HUES64 (cell line): ENCODE measurements at regions not wholly inside any gene's neighbourhood (a gene's known extent, or its start where the extent isn't known, plus 50 kb on each side); places are given as distances from the start of the nearest gene placed in this dataset.

Source experiments
- H3K27ac ChIP-seq: 2 replicates; pipeline ENCODE4 v1.7.0; 2013; ENCODE audit warnings: low read depth, low read length, inconsistent platforms
- H3K27me3 ChIP-seq: 2 replicates; pipeline ENCODE4 v1.6.1; 2013; ENCODE audit warnings: mild to moderate bottlenecking, low read length; ENCODE audit not compliant: insufficient read depth
- H3K36me3 ChIP-seq: 2 replicates; pipeline ENCODE4 v1.6.1; 2013; ENCODE audit warnings: mild to moderate bottlenecking, low read length; ENCODE audit not compliant: insufficient read depth
- H3K4me1 ChIP-seq: 2 replicates; pipeline ENCODE4 v1.6.1; 2013; ENCODE audit warnings: mild to moderate bottlenecking, low read length, moderate library complexity; ENCODE audit not compliant: insufficient read depth
- H3K4me3 ChIP-seq: 2 replicates; pipeline ENCODE4 v1.5.1; 2013; ENCODE audit warnings: mild to moderate bottlenecking, low read length, moderate library complexity
- H3K9ac ChIP-seq: 2 replicates; pipeline ENCODE4 v1.6.1; 2013; ENCODE audit warnings: mild to moderate bottlenecking, low read depth, low read length
- H3K9me3 ChIP-seq: 2 replicates; pipeline ENCODE4 v1.6.1; 2013; ENCODE audit warnings: low read depth, low read length; ENCODE audit not compliant: insufficient read depth
- WGBS: fragments of 150-250, 120-280 bp; methylation state at CpG from one replicate; pipeline ENCODE4 v1.1.7; 2013; ENCODE audit warnings: missing lambda C conversion rate; 5-methylcytosine and 5-hydroxymethylcytosine counted together

DNA sequence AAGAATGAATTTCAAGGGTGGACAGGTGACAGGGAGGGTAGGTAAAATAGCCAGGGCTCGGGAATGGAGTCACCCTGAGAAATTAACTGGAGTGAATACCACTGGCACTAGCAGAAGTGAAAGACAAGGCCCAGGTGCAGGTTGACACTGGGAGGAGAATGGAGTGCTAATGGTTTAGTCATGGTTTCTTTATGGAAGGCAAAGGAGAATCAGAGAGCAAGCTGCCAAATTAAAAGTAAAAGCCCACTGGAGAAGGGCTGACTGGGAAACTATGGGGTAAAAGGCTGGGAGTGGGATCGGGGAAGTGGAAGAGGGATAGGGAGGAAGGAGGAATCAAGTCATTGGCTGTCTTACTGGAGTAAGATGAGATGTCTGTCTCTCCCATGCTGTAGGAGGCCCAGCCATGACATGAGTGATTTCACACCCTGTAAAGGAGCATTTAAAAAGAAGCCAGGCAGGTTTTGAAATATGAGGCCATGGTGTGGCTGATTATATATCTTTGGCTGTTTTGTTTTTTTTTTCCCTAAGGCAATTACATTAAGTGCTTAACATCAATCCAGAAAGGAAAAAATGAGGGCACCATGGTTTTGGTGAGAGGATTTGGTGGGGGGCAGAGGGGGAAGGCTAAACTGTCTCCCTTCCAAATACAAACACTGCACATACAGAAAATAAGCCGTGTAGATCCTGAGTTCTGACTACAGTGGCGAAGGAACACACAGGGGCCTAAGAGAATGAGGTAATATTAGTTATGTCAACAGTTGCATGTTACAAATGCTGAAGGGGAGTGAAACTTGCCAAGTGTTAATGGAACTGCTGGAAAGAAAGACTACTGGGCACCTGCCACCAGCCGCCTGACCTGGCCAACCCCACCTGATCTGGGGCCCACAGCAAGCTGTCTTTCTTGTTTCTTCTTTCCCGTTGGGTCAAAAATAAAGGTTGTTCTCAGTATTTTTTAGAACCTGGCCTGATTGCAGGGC, 183.5 kb upstream of the TSC22D1 start:
- Histone ChIP-seq H3K27ac (no peak overlapping the region), H3K9me3 (no peaks in the 10 kb centered on the region), H3K36me3 (no peaks in the 10 kb centered on the region), H3K4me3 (no peak overlapping the region), H3K27me3 (no peaks in the 10 kb centered on the region), H3K4me1 (peaks cover 15% of the 10 kb centered on the region; the same call in 1 of the 2 replicates), H3K9ac (no peak overlapping the region)
- WGBS, result 85% methylated on average over 6 of the region's 6 CpGs

DNA sequence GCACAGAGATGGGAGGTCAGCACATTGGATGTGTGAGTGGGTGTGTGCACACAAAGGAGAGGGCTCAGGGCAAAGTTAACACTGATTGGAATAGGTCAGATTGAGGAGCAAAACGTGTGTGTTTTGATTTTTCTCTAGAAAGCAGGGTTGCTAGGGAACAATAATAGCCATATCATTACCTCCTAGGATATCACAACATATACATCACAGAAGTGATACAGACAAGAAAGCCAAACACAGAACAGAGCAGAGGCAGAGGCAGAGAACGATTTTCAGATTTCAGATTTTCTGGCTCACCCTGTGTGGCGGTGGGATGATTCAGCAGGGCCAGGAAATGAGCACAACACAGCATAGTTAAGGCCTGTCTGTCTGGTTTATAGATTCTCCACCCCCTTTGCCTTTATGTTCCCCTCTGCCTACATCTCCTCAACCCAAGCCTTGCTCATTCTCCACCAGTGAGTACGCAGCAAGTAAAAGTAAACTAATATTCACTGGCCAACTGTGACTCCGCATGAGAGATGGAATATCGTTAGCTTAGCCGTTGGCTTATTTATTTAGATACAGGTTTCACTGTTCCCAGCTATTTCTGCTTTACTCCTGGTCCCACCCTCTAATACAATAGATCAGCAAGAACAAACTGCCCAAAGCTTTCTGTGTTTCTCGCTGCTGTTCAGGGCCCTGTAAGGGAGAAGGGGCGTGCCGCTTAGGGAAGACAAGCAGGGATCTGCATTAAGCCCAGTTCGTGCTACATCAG, 182.7 kb upstream of the TSC22D1 start:
- Histone ChIP-seq H3K36me3 (no peaks in the 10 kb centered on the region), H3K4me3 (no peak overlapping the region), H3K27ac (no peak overlapping the region), H3K4me1 (peaks cover 9% of the 10 kb centered on the region; the same call in 1 of the 2 replicates), H3K27me3 (no peaks in the 10 kb centered on the region), H3K9ac (0 out of 2 replicates have a peak overlapping the region, but pooled peaks have one; percentile 9), H3K9me3 (no peaks in the 10 kb centered on the region)
- WGBS, result 81% methylated on average over 11 of the region's 11 CpGs

DNA sequence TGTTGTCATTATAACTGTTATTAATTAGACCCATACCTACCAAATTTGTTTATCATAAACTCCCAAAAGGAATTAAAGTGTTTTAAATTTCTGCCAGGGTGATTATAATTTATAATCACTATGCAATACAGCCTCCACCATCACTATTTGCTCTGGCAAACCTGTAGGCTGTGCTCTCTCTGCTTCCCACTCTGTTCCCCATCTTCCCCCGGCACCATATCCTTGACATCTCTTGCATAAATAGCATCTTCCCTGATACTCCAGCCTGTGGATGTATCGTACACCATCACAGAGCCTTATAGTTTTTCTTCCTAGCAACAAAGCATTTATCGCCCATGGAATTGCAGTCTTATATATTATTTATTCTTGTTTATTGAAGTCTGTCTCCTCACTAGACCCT, 181.5 kb upstream of the TSC22D1 start:
- Histone ChIP-seq H3K4me1 (peaks cover 6% of the 10 kb centered on the region; the same call in 1 of the 2 replicates), H3K9ac (no peak overlapping the region), H3K9me3 (no peaks in the 10 kb centered on the region), H3K27ac (no peak overlapping the region), H3K36me3 (no peaks in the 10 kb centered on the region), H3K27me3 (no peaks in the 10 kb centered on the region), H3K4me3 (no peak overlapping the region)
- 93% methylated on average over 2 of the region's 3 CpGs for WGBS

DNA sequence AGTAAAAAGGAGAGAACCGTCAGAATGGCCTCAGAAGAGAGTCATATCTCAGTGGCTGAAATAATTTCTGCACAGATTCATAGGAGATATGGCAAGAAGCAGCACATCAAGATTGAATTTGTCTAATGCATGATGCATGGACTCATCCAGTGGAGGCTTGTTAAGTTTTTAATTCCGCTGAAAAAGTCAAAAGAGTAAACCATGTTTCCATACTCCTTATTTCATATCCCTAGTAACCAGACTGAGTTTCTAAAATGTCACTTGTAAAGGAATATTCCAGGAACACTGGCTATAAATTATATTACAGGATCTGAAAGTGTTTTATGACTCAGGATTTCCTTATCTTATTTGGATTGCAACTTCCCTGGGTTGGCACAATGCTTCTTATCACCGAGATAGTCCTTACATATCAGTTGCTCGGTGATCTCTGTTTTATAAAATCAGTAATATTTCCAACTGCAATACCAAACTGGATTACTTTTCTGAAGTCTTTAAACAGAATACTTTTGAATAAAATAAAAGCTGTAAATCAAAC, 180.2 kb upstream of the TSC22D1 start:
- no peaks in the 10 kb centered on the region for H3K27me3 ChIP-seq
- no peaks in the 10 kb centered on the region for H3K9me3 ChIP-seq
- no peaks in the 10 kb centered on the region for H3K36me3 ChIP-seq
- no peak overlapping the region for H3K27ac ChIP-seq
- 86% methylated on average over 4 of the region's 4 CpGs for WGBS
- H3K4me3 ChIP-seq, result no peak overlapping the region
- no peak overlapping the region for H3K9ac ChIP-seq
- H3K4me1 ChIP-seq, result peaks cover 6% of the 10 kb centered on the region; the same call in 1 of the 2 replicates

- H3K27ac ChIP-seq, result no peak overlapping the region
- no peaks in the 10 kb centered on the region for H3K27me3 ChIP-seq
- no peaks in the 10 kb centered on the region for H3K9me3 ChIP-seq
- peaks cover 6% of the 10 kb centered on the region; the same call in 1 of the 2 replicates for H3K4me1 ChIP-seq
- WGBS, result 87% methylated on average over 6 of the region's 6 CpGs
- H3K4me3 ChIP-seq, result no peak overlapping the region
- H3K9ac ChIP-seq, result no peak overlapping the region
- H3K36me3 ChIP-seq, result no peaks in the 10 kb centered on the region
These were observed 179.7 kb upstream of the TSC22D1 start for GRCh38 chr13:44755872-44756271.

DNA sequence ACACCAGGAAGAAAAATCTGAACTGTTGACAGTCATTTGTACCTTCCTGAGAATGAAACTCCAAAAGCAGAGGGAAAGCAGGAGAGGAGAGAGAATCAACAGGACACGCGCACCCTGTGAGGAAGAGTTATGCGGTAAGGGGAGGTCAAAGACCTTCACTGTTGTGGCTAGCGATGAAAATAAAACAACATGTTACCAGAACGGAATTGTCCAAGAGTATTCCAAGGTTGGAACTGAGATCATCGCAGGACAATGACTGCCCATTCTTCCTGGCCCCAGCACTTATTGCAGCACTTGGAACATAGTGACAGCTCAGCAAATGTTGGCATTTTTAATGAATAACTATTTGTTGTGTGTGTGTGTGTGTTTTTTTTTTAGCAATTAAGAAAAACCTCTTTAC, 176.0 kb upstream of the TSC22D1 start:
- whole genome bisulfite sequencing, result 95% methylated on average over 6 of the region's 6 CpGs
- no peak overlapping the region for H3K4me3 ChIP-seq

DNA sequence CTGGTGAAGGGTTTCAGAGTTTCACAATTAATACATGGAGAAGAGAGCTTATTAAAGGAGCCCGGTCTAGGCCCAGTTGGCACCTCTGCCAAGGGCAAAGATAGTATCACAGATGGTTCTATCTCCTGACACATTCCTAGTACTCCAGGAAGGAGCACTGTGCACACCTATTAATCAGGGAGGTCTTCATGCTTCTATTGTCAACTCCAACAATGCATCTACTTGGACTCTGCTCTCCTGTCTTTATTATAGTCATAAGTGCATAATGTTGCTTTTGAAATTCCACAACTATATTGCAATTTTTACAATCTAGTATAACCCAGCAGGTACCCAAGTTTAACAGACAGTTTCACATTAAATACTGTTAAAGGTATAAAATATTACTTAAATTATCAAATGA, 174.5 kb upstream of the TSC22D1 start:
- 100% methylated on average over 1 of the region's 1 CpG for WGBS
- H3K4me1 ChIP-seq, result no peaks in the 10 kb centered on the region

More for the DNA sequence above, 176.0 kb upstream of the TSC22D1 start:
- no peaks in the 10 kb centered on the region for H3K9me3 ChIP-seq
- H3K9ac ChIP-seq, result no peak overlapping the region
- no peaks in the 10 kb centered on the region for H3K36me3 ChIP-seq
- H3K4me1 ChIP-seq, result no peaks in the 10 kb centered on the region
- H3K27me3 ChIP-seq, result no peaks in the 10 kb centered on the region
- no peak overlapping the region for H3K27ac ChIP-seq

GRCh38 chr13:44749906-44750305, 173.8 kb upstream of the TSC22D1 start:
- no peak overlapping the region for H3K9ac ChIP-seq
- H3K4me1 ChIP-seq, result no peaks in the 10 kb centered on the region
- H3K9me3 ChIP-seq, result no peaks in the 10 kb centered on the region
- no peaks in the 10 kb centered on the region for H3K36me3 ChIP-seq
- no peaks in the 10 kb centered on the region for H3K27me3 ChIP-seq
- H3K27ac ChIP-seq, result no peak overlapping the region
- 83% methylated on average over 2 of the region's 2 CpGs for WGBS
- no peak overlapping the region for H3K4me3 ChIP-seq

More for the DNA sequence above, 174.5 kb upstream of the TSC22D1 start:
- H3K4me3 ChIP-seq, result no peak overlapping the region
- no peaks in the 10 kb centered on the region for H3K9me3 ChIP-seq
- no peaks in the 10 kb centered on the region for H3K36me3 ChIP-seq
- no peak overlapping the region for H3K27ac ChIP-seq
- H3K27me3 ChIP-seq, result no peaks in the 10 kb centered on the region
- H3K9ac ChIP-seq, result no peak overlapping the region

GRCh38 chr13:44748439-44748838, 172.3 kb upstream of the TSC22D1 start:
- no peaks in the 10 kb centered on the region for H3K9me3 ChIP-seq
- H3K4me3 ChIP-seq, result no peak overlapping the region
- H3K36me3 ChIP-seq, result no peaks in the 10 kb centered on the region
- H3K27me3 ChIP-seq, result no peaks in the 10 kb centered on the region
- H3K4me1 ChIP-seq, result no peaks in the 10 kb centered on the region
- WGBS, result no CpG with 5 or more reads among the region's 1 CpG
- H3K27ac ChIP-seq, result no peak overlapping the region
- H3K9ac ChIP-seq, result no peak overlapping the region

DNA sequence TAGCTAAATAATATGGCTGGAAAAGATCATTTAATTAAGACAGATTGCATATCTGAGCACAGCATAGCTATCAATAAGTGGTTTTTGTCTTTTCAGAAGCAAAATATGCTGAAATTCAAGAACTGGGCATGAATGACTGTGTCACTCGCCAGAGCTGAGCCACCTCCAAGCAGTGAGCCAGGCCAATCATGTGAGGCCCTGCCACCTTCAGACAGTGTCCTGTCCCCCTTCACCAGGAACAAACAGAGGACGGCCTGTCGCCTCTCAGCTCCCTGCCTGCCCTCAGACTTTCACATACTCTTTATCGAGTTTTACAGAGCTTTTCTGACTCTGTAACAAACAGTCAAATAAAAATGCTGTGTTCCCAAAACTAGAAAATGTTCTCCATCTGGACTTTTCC, 171.0 kb upstream of the TSC22D1 start:
- no peaks in the 10 kb centered on the region for H3K27me3 ChIP-seq
- no peaks in the 10 kb centered on the region for H3K36me3 ChIP-seq
- no peaks in the 10 kb centered on the region for H3K4me1 ChIP-seq
- no peak overlapping the region for H3K27ac ChIP-seq
- no peak overlapping the region for H3K4me3 ChIP-seq
- H3K9ac ChIP-seq, result no peak overlapping the region
- H3K9me3 ChIP-seq, result no peaks in the 10 kb centered on the region
- 85% methylated on average over 4 of the region's 4 CpGs for WGBS

DNA sequence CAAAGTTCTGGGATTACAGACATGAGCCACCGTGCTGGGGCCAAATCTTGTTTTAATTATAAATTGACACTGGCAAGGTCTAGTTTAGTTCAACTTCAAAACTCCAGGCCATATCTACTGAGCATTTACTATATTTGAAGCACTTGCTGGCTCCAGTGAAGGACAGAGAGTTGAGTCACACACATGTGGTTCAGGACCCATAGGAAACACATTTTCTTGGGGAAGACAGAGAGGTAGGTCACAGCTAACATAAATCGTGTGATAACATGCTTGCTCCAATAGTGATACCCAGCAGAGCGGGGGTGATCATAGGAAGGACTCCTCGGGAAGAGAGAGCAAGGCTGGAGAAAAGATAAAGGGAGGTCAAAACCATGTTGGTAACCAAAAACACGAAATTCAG, 170.6 kb upstream of the TSC22D1 start:
- no peak overlapping the region for H3K27ac ChIP-seq
- H3K4me1 ChIP-seq, result no peaks in the 10 kb centered on the region
- no peak overlapping the region for H3K4me3 ChIP-seq
- no peaks in the 10 kb centered on the region for H3K27me3 ChIP-seq
- H3K36me3 ChIP-seq, result no peaks in the 10 kb centered on the region
- no peak overlapping the region for H3K9ac ChIP-seq
- no peaks in the 10 kb centered on the region for H3K9me3 ChIP-seq
- 90% methylated on average over 5 of the region's 5 CpGs for WGBS
